GM18951 (cell line): ENCODE measurements at regions not wholly inside any gene's neighbourhood (a gene's known extent, or its start where the extent isn't known, plus 50 kb on each side); places are given as distances from the start of the nearest gene placed in this dataset.
"Not testable (repeated sequence)": the region's sequence is repeated elsewhere in the genome, so short reads cannot be mapped to it uniquely, and the experiment has no call there.

Experiments
- POLR2A ChIP-seq: IDR thresholded peaks from 4 replicates; pipeline ENCODE4 v1.6.1; 2011; ENCODE audit warnings: mild to moderate bottlenecking; ENCODE audit not compliant: insufficient read length, insufficient read depth; ENCODE audit errors: extremely low read depth
- in situ Hi-C: fragments of 300-500 bp; cut with MboI; formaldehyde crosslinking; loops from one replicate; pipeline ENCODE4 v1.12.0; 2022; ENCODE audit warnings: low sequenced_read_pairs, mixed read lengths, inconsistent platforms; ENCODE audit not compliant: unreplicated experiment

- in situ Hi-C loops = no loop called here
- TF ChIP-seq POLR2A = no peak
These were observed 1571.7 kb upstream of the NUDT12 start for GRCh38 chr5:105134328-105134727.

GRCh38 chr5:105133087-105133486 is 1570.5 kb upstream of the NUDT12 start:
- TF ChIP-seq POLR2A = no peak
- in situ Hi-C loops = no loop called here

- in situ Hi-C loops = no loop called here
- no peak for TF ChIP-seq POLR2A
These were observed 1570.0 kb upstream of the NUDT12 start for GRCh38 chr5:105132581-105132980.

- TF ChIP-seq POLR2A = no peak
- in situ Hi-C loops = no loop called here
These were observed 1568.5 kb upstream of the NUDT12 start for GRCh38 chr5:105131045-105131444.

- no peak for TF ChIP-seq POLR2A
These were observed 1539.0 kb upstream of the NUDT12 start for GRCh38 chr5:105101577-105101976.

GRCh38 chr5:105088961-105089360 is 1526.4 kb upstream of the NUDT12 start:
- in situ Hi-C loops = no loop called here
- TF ChIP-seq POLR2A = no peak

More at GRCh38 chr5:105101577-105101976, 1539.0 kb upstream of the NUDT12 start:
- in situ Hi-C loops = no loop called here

GRCh38 chr5:105088102-105088501 is 1525.5 kb upstream of the NUDT12 start:
- in situ Hi-C loops = no loop called here
- no peak for TF ChIP-seq POLR2A

GRCh38 chr5:105057893-105058292 is 1495.3 kb upstream of the NUDT12 start:
- in situ Hi-C loops = no loop called here
- no peak for TF ChIP-seq POLR2A

- TF ChIP-seq POLR2A = no peak
- in situ Hi-C loops = no loop called here
These were observed 1494.4 kb upstream of the NUDT12 start for GRCh38 chr5:105057001-105057436.

GRCh38 chr5:105054406-105054805 is 1491.8 kb upstream of the NUDT12 start:
- no peak for TF ChIP-seq POLR2A
- in situ Hi-C loops = no loop called here

GRCh38 chr5:105042623-105043022 is 1480.0 kb upstream of the NUDT12 start:
- no peak for TF ChIP-seq POLR2A
- in situ Hi-C loops = no loop called here

- in situ Hi-C loops = not testable (repeated sequence)
These were observed 1474.2 kb upstream of the NUDT12 start for GRCh38 chr5:105036814-105037213.

- in situ Hi-C loops = no loop called here
- no peak for TF ChIP-seq POLR2A
These were observed 1471.8 kb upstream of the NUDT12 start for GRCh38 chr5:105034401-105034763.

GRCh38 chr5:105033637-105034400 is 1471.2 kb upstream of the NUDT12 start:
- TF ChIP-seq POLR2A = no peak
- in situ Hi-C loops = no loop called here

GRCh38 chr5:105032917-105033316 is 1470.3 kb upstream of the NUDT12 start:
- TF ChIP-seq POLR2A = no peak
- in situ Hi-C loops = no loop called here

GRCh38 chr5:105030153-105030552 is 1467.6 kb upstream of the NUDT12 start:
- in situ Hi-C loops = no loop called here
- TF ChIP-seq POLR2A = no peak
